Endothelial cell of umbilical vein (primary cell): ENCODE measurements at regions not wholly inside any gene's neighbourhood (a gene's known extent, or its start where the extent isn't known, plus 50 kb on each side); places are given as distances from the start of the nearest gene placed in this dataset.

Experiments
- BruUV-seq: library from RNA; stranded (reverse); fragments of 400-500 nt; replicated peaks from 2 replicates; lab custom pipeline; 2021; lab: Mats Ljungman, UMichigan
- CTCF ChIA-PET: fragments of 300-600, 350-600 bp; sonication (Branson Sonifier 250); formaldehyde crosslinking; loops from one replicate; lab custom pipeline; 2021; ENCODE audit warnings: antibody characterized with exemption, inconsistent platforms; lab: Charles Lee
- POLR2A ChIA-PET: fragments of 300-600, 350-600 bp; sonication (Branson Sonifier 250); formaldehyde crosslinking; loops from one replicate; lab custom pipeline; 2021; ENCODE audit warnings: antibody characterized with exemption, inconsistent platforms; lab: Charles Lee
- DNase-seq: peaks from one replicate; pipeline ENCODE4 v3.0.0-alpha.2; 2011; ENCODE audit warnings: low read depth, low spot score
- FAIRE-seq: peaks from 2 replicates; lab custom pipeline; 2011; peaks lifted over from hg19 to GRCh38; lab: Jason Lieb, UNC
- H2AFZ ChIP-seq: 2 replicates; pipeline ENCODE4 v1.6.0; 2012; ENCODE audit warnings: low read depth, low read length, control low read depth, inconsistent platforms
- H3K27ac ChIP-seq: 2 replicates; pipeline ENCODE4 v1.5.1; 2011; ENCODE audit warnings: low read depth, mild to moderate bottlenecking, control low read depth, low read length, moderate library complexity; ENCODE audit not compliant: insufficient read depth
- H3K27me3 ChIP-seq, 2 experiments: 2 replicates each; pipeline versions ENCODE4 v1.6.0 to v1.6.1; 2011; ENCODE audit warnings: low read length in 2 of 2, mixed read lengths in 1 of 2; ENCODE audit not compliant: control insufficient read depth in 2 of 2, insufficient read depth in 2 of 2
- H3K36me3 ChIP-seq, 2 experiments: 2 replicates in 1 of 2; 3 replicates in 1 of 2; pipeline ENCODE4 v1.5.1; 2011; ENCODE audit warnings: low read length in 2 of 2, mild to moderate bottlenecking in 1 of 2, moderate library complexity in 1 of 2; ENCODE audit not compliant: control insufficient read depth in 2 of 2, insufficient read depth in 2 of 2; ENCODE audit errors: extremely low read depth in 1 of 2
- H3K4me1 ChIP-seq: 3 replicates; pipeline ENCODE4 v1.5.1; 2011; ENCODE audit warnings: mild to moderate bottlenecking, low read length; ENCODE audit not compliant: control insufficient read depth, insufficient read depth; ENCODE audit errors: extremely low read depth
- H3K4me2 ChIP-seq: 2 replicates; pipeline ENCODE4 v1.6.1; 2011; ENCODE audit warnings: low read length, control low read depth, mixed read lengths; ENCODE audit not compliant: insufficient read depth
- H3K4me3 ChIP-seq, 3 experiments: fragments of 200-600 bp in 1 of 3; sonication (generic), shearing (Covaris generic) in 1 of 3; replicated peaks in 1 of 3; 2 replicates each; pipeline ENCODE4 v1.5.1; 2011 to 2016; ENCODE audit warnings: control low read depth in 3 of 3, low read length in 3 of 3, mild to moderate bottlenecking in 2 of 3, inconsistent platforms in 1 of 3, low read depth in 1 of 3, moderate library complexity in 1 of 3; ENCODE audit not compliant: insufficient read depth in 1 of 3
- H3K79me2 ChIP-seq: 2 replicates; pipeline ENCODE4 v1.6.0; 2012; ENCODE audit warnings: low read length, inconsistent platforms; ENCODE audit not compliant: control insufficient read depth, insufficient read depth
- H3K9ac ChIP-seq: replicated peaks from 2 replicates; pipeline ENCODE3; 2011; ENCODE audit warnings: low read length, control low read depth; ENCODE audit not compliant: insufficient read depth; ENCODE audit errors: extremely low read depth
- H3K9me1 ChIP-seq: replicated peaks from 3 replicates; pipeline ENCODE4 v1.6.0; 2011; ENCODE audit warnings: mild to moderate bottlenecking, low read length; ENCODE audit not compliant: control insufficient read depth, insufficient read depth; ENCODE audit errors: extremely low read depth
- H3K9me3 ChIP-seq: replicated peaks from 2 replicates; pipeline ENCODE4 v1.5.1; 2012; ENCODE audit warnings: low read length, inconsistent platforms; ENCODE audit not compliant: control insufficient read depth, insufficient read depth
- H4K20me1 ChIP-seq: replicated peaks from 2 replicates; pipeline ENCODE3; 2011; ENCODE audit warnings: mild to moderate bottlenecking, low read length; ENCODE audit not compliant: control insufficient read depth, insufficient read depth; ENCODE audit errors: extremely low read depth
- EZH2 ChIP-seq: IDR thresholded peaks from 2 replicates; pipeline ENCODE4 v1.6.1; 2012; ENCODE audit warnings: borderline replicate concordance, low read depth, mild to moderate bottlenecking, moderate library complexity, low read length, inconsistent platforms; ENCODE audit not compliant: severe bottlenecking
- FOS ChIP-seq: IDR thresholded peaks from 2 replicates; pipeline ENCODE4 v1.6.1; 2011; ENCODE audit warnings: mild to moderate bottlenecking, low read length, moderate library complexity, borderline replicate concordance; ENCODE audit not compliant: insufficient read depth
- GATA2 ChIP-seq: IDR thresholded peaks from 2 replicates; pipeline ENCODE4 v1.7.0; 2011; ENCODE audit warnings: low read depth, mild to moderate bottlenecking, moderate library complexity, mixed read lengths, low read length; ENCODE audit not compliant: insufficient read length, insufficient read depth
- JUN ChIP-seq: IDR thresholded peaks from 2 replicates; pipeline ENCODE4 v1.6.1; 2011; ENCODE audit warnings: borderline replicate concordance, low read depth; ENCODE audit not compliant: insufficient read length, insufficient read depth
- MYC ChIP-seq: IDR thresholded peaks from one replicate; pipeline ENCODE4 v1.6.1; 2011; ENCODE audit warnings: mild to moderate bottlenecking, low read depth, low read length
- POLR2A ChIP-seq: IDR thresholded peaks from 2 replicates; pipeline ENCODE4 v1.6.1; 2012; ENCODE audit warnings: low read depth, mild to moderate bottlenecking, control low read depth, low read length
- POLR2AphosphoS5 ChIP-seq: IDR thresholded peaks from 2 replicates; pipeline ENCODE4 v1.6.1; 2012; ENCODE audit warnings: low read depth, mild to moderate bottlenecking, control low read depth, low read length, moderate library complexity; ENCODE audit not compliant: insufficient read depth
- dilution Hi-C: fragments of 300-500 bp; cut with MboI; formaldehyde crosslinking; loops from one replicate; pipeline ENCODE4 v1.15.0; 2019; ENCODE audit warnings: low sequenced_read_pairs; ENCODE audit not compliant: extremely low pct_ligation_motif_present
- intact Hi-C: fragments of 100-400 bp; cut with micrococcal nuclease; formaldehyde crosslinking; loops from one replicate; pipeline ENCODE4 v1.10.0; 2022
- TF ChIP-seq, protein P1 (sequence below): IDR thresholded peaks from 2 replicates; pipeline ENCODE4 v1.6.1; 2011; ENCODE audit not compliant: insufficient read depth, insufficient read length
- TF ChIP-seq, protein P2 (sequence below), 2 donors: IDR thresholded peaks; 1 replicate in 1 of 2; 2 replicates in 1 of 2; pipeline ENCODE4 v1.5.1; 2011; ENCODE audit warnings: low read length in 2 of 2, mild to moderate bottlenecking in 2 of 2, moderate library complexity in 2 of 2, control low read depth in 1 of 2, inconsistent platforms in 1 of 2, low read depth in 1 of 2; ENCODE audit not compliant: insufficient read depth in 1 of 2; ENCODE audit errors: extremely low read depth in 1 of 2

DNA sequence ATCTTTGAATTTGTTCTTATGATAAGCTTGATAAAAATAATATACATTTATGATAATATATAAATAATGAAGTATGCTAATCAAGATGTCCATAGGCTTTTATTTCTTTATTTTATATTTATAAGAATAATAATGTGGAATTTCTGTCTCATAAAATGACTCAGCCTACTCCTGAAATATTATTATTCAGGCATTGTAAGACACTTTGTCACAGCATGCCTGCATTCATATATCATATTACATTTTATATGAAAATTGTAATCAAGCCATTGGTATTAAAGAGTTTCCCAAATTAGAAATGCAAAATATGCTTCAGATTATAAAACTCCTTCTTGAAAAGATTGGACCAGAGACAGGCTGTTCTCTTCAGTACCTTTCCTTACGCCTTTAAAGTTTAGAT, 1303.7 kb upstream of the CADM2 start:
- ChIA-PET POLR2A (no interaction called here), CTCF (no interaction called here)
- H3K4me3 ChIP-seq: no peak overlapping the region
- no peak for FAIRE-seq
- no peaks in the 10 kb centered on the region for H3K27me3 ChIP-seq
- BruUV-seq: no TSS peak
- H3K9me1 ChIP-seq: no peaks in the 10 kb centered on the region
- H3K9me3 ChIP-seq: peaks cover under 1% of the 10 kb centered on the region
- dilution Hi-C loops: no loop called here
- no peaks in the 10 kb centered on the region for H4K20me1 ChIP-seq
- H3K36me3 ChIP-seq: no peaks in the 10 kb centered on the region
- no peak overlapping the region for H3K4me2 ChIP-seq
- no peak overlapping the region for H3K9ac ChIP-seq
- TF ChIP-seq FOS: no peak
- TF ChIP-seq GATA2: no peak
- H3K79me2 ChIP-seq: no peaks in the 10 kb centered on the region
- intact Hi-C loops: no loop called here
- no peak overlapping the region for H3K27ac ChIP-seq
- no peaks in the 10 kb centered on the region for H3K4me1 ChIP-seq
- DNase-seq: no peak
- H2AFZ ChIP-seq: no peak overlapping the region

DNA sequence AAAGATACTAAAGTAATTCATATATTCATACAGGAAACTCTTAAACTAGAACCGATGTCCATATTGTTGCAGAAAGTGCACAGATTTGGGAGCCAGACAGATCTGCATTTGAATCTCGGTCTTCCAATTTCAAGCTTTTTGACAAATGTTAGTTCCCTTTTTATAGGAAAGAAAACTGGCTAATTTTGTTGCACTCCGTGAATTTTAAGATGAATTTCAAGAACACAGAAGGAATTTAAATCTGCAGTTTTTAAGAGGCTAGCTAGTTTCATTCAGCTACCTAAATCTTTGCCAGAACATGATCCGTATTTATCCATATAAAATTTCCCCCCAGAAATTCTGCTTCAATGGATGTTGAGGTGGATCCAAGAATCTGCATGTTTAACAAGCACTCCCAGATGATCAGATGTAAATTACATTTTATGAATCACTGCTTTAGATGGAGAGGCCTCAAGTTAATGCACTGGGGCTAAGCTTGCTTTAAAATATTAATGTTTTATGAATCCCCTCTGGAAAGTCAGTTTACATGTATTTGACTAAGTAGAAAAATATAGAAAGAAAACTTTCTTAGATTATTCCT, 1296.3 kb upstream of the CADM2 start:
- dilution Hi-C loops: no loop called here
- no peak for DNase-seq
- CTCF ChIA-PET: no interaction called here

More for the DNA sequence above, 1296.3 kb upstream of the CADM2 start:
- H3K27me3 ChIP-seq: no peaks in the 10 kb centered on the region
- TF ChIP-seq POLR2AphosphoS5: no peak
- TF ChIP-seq, protein P1, sequence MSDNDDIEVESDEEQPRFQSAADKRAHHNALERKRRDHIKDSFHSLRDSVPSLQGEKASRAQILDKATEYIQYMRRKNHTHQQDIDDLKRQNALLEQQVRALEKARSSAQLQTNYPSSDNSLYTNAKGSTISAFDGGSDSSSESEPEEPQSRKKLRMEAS: no peak
- no peak for TF ChIP-seq JUN
- TF ChIP-seq, protein P2, sequence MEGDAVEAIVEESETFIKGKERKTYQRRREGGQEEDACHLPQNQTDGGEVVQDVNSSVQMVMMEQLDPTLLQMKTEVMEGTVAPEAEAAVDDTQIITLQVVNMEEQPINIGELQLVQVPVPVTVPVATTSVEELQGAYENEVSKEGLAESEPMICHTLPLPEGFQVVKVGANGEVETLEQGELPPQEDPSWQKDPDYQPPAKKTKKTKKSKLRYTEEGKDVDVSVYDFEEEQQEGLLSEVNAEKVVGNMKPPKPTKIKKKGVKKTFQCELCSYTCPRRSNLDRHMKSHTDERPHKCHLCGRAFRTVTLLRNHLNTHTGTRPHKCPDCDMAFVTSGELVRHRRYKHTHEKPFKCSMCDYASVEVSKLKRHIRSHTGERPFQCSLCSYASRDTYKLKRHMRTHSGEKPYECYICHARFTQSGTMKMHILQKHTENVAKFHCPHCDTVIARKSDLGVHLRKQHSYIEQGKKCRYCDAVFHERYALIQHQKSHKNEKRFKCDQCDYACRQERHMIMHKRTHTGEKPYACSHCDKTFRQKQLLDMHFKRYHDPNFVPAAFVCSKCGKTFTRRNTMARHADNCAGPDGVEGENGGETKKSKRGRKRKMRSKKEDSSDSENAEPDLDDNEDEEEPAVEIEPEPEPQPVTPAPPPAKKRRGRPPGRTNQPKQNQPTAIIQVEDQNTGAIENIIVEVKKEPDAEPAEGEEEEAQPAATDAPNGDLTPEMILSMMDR (IDR thresholded peaks at IDR 0.05; ENCODE audit: extremely low read depth in 1 of 2, insufficient read depth in 1 of 2, low read depth in 1 of 2, low read length in 2 of 2): no peak
- TF ChIP-seq FOS: no peak
- TF ChIP-seq POLR2A: no peak
- no peak for TF ChIP-seq GATA2
- no peak for TF ChIP-seq EZH2
- TF ChIP-seq MYC: no peak
- no peak overlapping the region for H3K27ac ChIP-seq
- H4K20me1 ChIP-seq: no peaks in the 10 kb centered on the region
- no peaks in the 10 kb centered on the region for H3K4me1 ChIP-seq
- intact Hi-C loops: no loop called here
- no peak overlapping the region for H2AFZ ChIP-seq
- no peak overlapping the region for H3K9ac ChIP-seq
- no peaks in the 10 kb centered on the region for H3K79me2 ChIP-seq
- no TSS peak for BruUV-seq
- no peak overlapping the region for H3K4me3 ChIP-seq
- no peaks in the 10 kb centered on the region for H3K9me1 ChIP-seq
- H3K36me3 ChIP-seq: no peaks in the 10 kb centered on the region
- POLR2A ChIA-PET: no interaction called here
- H3K4me2 ChIP-seq: no peak overlapping the region
- peaks cover 2% of the 10 kb centered on the region for H3K9me3 ChIP-seq
- no peak for FAIRE-seq
